ENCODE measurements at regions not wholly inside any gene's neighbourhood (a gene's known extent, or its start where the extent isn't known, plus 50 kb on each side); places are given as distances from the start of the nearest gene placed in this dataset.
"Not testable (repeated sequence)": the region's sequence is repeated elsewhere in the genome, so short reads cannot be mapped to it uniquely, and the experiment has no call there.

GRCh38 chr20:30281584-30282197, 975.8 kb upstream of the DEFB115 start:
- no TSS peak for BruUV-seq (replicated peaks)
- ChIA-PET CTCF (ENCODE audit: low intra/inter-chr PET ratio, low total read pairs) (no interaction called here), POLR2A (no interaction called here)
- Histone ChIP-seq H3K27ac (ENCODE audit: extremely low read length, insufficient read depth, low read length) (no peak overlapping the region), H3K4me1 (ENCODE audit: insufficient read depth, low read length) (no peaks in the 10 kb centered on the region), H2AFZ (ENCODE audit: low read length) (no peak overlapping the region), H3K27me3 (ENCODE audit: control insufficient read depth in 1 of 2, insufficient read depth in 2 of 2, low read length in 2 of 2) (no peaks in the 10 kb centered on the region), H3K4me3 (replicated peaks in 1 of 3; ENCODE audit: insufficient read depth in 1 of 3, low read depth in 2 of 3, low read length in 3 of 3) (no peak overlapping the region), H3K9ac (ENCODE audit: insufficient read depth, low read depth, low read length) (no peak overlapping the region), H4K20me1 (ENCODE audit: insufficient read depth, low read length) (no peaks in the 10 kb centered on the region), H3K79me2 (ENCODE audit: insufficient read depth, low read length) (no peaks in the 10 kb centered on the region), H3K4me2 (ENCODE audit: low read depth, low read length) (no peak overlapping the region), H3K36me3 (replicated peaks in 1 of 2; ENCODE audit: control insufficient read depth in 1 of 2, insufficient read depth in 2 of 2, low read length in 2 of 2) (no peaks in the 10 kb centered on the region), H3K9me3 (ENCODE audit: low read length) (peaks cover 26% of the 10 kb centered on the region)
- ATAC-seq (no peak), FAIRE-seq (no peak), DNase-seq (ENCODE audit: low spot score) (no peak)
- 74% methylated on average over 40 of the region's 41 CpGs for WGBS (ENCODE audit: low lambda C conversion rate)
- TF ChIP-seq ZNF207 (IDR thresholded peaks at IDR 0.05; ENCODE audit: borderline replicate concordance) (no peak), ZBTB7B (CRISPR knock-in tag; IDR thresholded peaks at IDR 0.05) (no peak), ZFX (CRISPR knock-in tag; IDR thresholded peaks at IDR 0.05; ENCODE audit: low read depth) (no peak)
- intact Hi-C loops (cut with micrococcal nuclease; ENCODE audit: unreplicated experiment) (loop anchor here (10.0 kb wide), 1 partner anchor 687 kb away; no protein-coding TSS in a partner anchor), in situ Hi-C loops (cut with HindIII; ENCODE audit: extremely low pct_ligation_motif_present, low pct_unique_long_range_greater_than_20kb) (loop anchor here (25.0 kb wide), 1 partner anchor 644 kb away; no protein-coding TSS in a partner anchor)

- WGBS (ENCODE audit: low lambda C conversion rate), result 68% methylated on average over 47 of the region's 47 CpGs
- CTCF ChIA-PET (ENCODE audit: low intra/inter-chr PET ratio, low total read pairs); H3K9ac ChIP-seq (ENCODE audit: insufficient read depth, low read depth, low read length); ATAC-seq; H4K20me1 ChIP-seq (ENCODE audit: insufficient read depth, low read length); H3K36me3 ChIP-seq (replicated peaks in 1 of 2; ENCODE audit: control insufficient read depth in 1 of 2, insufficient read depth in 2 of 2, low read length in 2 of 2); BruUV-seq (replicated peaks); POLR2A ChIA-PET; H3K27ac ChIP-seq (ENCODE audit: extremely low read length, insufficient read depth, low read length); H3K27me3 ChIP-seq (ENCODE audit: control insufficient read depth in 1 of 2, insufficient read depth in 2 of 2, low read length in 2 of 2); H3K4me2 ChIP-seq (ENCODE audit: low read depth, low read length); H2AFZ ChIP-seq (ENCODE audit: low read length); H3K4me1 ChIP-seq (ENCODE audit: insufficient read depth, low read length); FAIRE-seq; H3K4me3 ChIP-seq (replicated peaks in 1 of 3; ENCODE audit: insufficient read depth in 1 of 3, low read depth in 2 of 3, low read length in 3 of 3); DNase-seq (ENCODE audit: low spot score); H3K79me2 ChIP-seq (ENCODE audit: insufficient read depth, low read length): not testable (repeated sequence)
- peaks cover 26% of the 10 kb centered on the region for H3K9me3 ChIP-seq (ENCODE audit: low read length)
- in situ Hi-C loops (cut with HindIII; ENCODE audit: extremely low pct_ligation_motif_present, low pct_unique_long_range_greater_than_20kb) (loop anchor here (25.0 kb wide), 1 partner anchor 646 kb away; no protein-coding TSS in a partner anchor), intact Hi-C loops (cut with micrococcal nuclease; ENCODE audit: unreplicated experiment) (loop anchor here (10.0 kb wide), 1 partner anchor 689 kb away; no protein-coding TSS in a partner anchor)
Observed at GRCh38 chr20:30283476-30284280, 973.8 kb upstream of the DEFB115 start.
